ENCODE measurements at regions not wholly inside any gene's neighbourhood (a gene's known extent, or its start where the extent isn't known, plus 50 kb on each side); places are given as distances from the start of the nearest gene placed in this dataset.
"Not testable (repeated sequence)": the region's sequence is repeated elsewhere in the genome, so short reads cannot be mapped to it uniquely, and the experiment has no call there.

DNA sequence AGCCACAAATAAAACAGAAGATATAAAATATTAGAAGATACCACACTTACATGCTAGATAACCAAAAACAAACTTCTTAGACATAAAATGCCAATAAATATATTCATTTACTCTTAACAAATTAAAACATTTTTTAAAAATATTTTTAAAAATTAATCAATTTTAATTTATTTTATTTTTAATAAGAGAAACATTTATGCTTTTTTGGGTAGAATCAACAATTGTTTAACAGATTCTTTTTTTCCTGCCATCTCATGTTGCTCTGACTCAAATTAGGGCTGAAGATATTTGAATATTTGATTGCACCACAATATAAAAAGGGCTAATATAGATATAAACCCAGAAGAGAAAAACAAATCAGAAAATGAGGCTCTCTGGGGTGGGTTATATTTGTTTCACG, 172.6 kb downstream of the GOLGA6L6 start:
- no peak for DNase-seq (ENCODE audit: low read depth in 2 of 2)

DNA sequence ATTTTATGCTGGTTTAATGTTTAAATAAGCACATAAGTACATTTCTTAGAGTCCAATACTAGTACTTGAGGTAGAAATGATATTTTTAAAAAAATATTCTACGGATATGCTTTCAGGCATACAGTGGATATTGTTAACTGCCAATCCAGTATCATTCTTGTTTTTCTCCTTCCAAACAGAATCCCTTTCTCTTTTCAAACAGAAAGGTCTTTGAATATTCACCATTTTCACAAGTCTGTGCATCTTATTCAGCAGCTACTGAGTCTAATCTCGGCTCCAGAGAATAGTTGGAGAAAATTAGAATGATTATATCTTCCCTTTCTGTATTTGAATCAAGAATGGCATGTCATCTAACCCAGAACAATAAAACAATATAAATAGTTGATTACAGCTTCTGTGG, 174.5 kb downstream of the GOLGA6L6 start:
- no peak for DNase-seq (ENCODE audit: low read depth in 2 of 2)

DNA sequence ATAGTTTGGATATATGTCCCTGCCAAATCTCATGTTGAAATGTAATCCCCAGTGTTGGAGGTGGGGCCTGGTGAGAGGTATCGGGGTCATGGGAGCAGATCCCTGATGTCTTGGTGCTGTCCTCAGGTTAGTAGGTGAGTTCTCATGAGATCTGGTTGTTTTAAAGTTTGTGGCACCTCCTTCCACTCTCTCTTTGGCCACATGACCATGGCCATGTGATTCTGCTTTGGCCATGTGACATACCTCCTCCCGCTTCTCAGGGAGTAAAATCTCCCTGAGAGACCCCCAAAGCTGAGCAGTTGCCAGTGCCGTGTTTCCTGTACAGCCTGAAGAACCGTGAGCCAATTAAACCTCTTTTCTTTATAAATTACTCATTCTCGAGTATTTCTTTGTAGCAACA, 178.0 kb downstream of the GOLGA6L6 start:
- DNase-seq (ENCODE audit: low read depth in 2 of 2) = not testable (repeated sequence)

DNA sequence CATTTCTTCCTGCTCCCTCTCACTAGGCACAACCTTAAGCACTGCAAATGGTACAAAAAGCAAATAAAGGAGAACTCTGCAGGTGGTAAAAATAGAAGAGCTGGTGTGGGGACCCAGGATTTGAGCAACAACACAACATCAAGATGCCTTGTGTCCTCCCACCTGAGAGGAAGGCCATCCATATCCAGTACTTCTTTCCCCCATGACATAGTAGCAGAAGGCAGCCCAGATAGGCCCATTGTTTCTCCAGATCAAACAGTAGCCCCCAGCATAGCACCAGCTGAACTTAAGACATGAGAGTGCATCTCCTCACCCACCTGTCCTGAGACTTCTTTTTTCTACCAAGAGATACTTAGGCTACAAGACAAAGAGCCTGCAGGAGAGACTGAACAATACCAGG, 180.5 kb downstream of the GOLGA6L6 start:
- DNase-seq (ENCODE audit: low read depth in 2 of 2) = no peak

DNA sequence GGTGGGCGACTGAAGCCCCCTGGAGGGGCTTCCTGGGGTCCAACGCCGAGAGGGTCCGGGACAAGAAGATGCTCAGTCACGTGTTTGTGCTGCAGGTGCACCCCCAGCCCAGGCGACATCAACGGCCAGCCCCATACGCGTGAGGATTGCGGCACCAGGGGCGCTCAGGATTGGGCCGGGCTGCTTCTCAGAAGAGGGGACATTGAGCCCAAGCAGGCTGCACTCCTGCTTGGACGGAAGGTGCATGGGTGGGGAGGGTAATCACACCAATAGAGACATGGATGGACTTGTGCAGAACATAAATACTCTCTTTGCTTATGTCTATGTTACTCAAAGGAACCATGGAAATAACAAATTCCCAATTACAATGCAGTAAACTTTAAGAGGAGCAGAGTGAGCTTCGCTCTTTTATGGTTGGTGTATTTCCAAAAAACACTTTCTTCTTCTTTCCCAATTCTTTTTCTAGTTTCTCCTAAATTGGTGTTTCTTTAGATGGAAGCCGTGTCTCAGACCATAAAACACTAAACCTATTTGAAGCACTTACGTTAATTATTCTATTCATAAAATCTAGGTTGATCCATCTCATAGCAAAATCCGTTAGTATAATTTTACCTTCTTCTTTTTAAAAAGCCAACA, 182.7 kb downstream of the GOLGA6L6 start:
- no peak for DNase-seq (ENCODE audit: low read depth in 2 of 2)

DNA sequence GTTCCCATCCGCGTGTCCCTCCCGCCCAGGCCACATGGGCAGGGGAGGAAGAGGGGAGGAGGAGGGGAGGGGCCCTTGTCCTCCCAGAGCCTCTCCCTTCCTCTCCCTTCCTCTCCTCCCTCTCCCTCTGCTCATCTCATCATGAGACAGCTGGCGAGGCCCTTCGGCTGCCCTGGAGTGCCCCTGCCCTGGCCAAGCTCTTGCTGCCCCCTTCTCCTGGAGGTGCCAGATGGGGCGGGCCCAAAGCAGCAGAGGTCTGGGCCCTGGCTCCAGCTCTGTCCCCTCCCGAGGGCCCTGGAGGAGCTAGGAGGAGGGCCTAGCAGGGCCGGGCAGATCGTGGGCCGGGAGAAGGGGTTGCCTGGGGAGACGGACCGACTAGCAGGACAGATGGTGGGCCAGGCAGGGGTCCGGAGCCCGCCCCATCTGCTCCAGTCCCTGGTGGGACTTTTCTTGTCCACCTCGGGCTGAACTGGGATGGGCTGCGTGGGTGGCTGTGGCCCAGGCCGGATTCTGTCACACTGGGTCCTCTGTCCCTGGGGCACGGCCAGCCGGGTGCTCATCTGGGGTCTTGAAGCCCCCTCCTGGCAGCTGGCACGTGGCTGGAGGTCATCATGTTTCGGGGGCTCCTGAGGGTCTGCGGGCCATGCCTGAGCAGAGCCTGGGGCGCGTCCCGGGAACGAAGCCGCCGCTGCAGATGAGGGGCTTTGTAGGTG, 183.4 kb downstream of the GOLGA6L6 start:
- no peak for DNase-seq (ENCODE audit: low read depth in 2 of 2)

DNA sequence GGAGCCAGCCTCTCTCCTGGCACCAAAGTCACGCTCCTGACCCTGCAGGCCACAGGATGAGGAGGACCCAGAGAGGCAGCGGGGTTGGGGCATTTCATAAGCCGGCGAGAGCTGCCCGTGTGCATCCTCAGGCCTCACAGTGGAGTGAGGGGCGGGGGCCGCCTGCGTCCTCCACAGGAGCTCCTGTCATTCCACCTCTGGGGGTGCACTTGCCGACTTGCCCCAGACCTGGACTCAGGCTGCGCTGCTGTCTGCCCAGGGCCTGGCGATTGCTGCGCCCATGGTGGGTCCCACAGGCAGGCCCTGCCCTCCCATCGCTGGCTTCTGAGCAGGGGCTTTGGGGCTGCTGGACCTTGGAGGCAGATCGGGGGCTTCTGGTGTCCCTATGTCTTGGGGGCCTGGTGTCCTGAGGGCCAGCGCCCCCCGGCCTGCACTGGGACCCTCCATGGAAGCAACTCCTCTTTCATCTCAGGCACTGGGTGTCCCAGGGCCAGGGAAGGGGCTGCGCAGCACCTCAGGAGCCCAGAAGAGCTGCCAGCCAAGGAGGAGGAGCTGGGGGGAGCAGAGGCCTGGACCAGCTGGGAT, 184.0 kb downstream of the GOLGA6L6 start:
- DNase-seq (ENCODE audit: low read depth in 2 of 2) = no peak

DNA sequence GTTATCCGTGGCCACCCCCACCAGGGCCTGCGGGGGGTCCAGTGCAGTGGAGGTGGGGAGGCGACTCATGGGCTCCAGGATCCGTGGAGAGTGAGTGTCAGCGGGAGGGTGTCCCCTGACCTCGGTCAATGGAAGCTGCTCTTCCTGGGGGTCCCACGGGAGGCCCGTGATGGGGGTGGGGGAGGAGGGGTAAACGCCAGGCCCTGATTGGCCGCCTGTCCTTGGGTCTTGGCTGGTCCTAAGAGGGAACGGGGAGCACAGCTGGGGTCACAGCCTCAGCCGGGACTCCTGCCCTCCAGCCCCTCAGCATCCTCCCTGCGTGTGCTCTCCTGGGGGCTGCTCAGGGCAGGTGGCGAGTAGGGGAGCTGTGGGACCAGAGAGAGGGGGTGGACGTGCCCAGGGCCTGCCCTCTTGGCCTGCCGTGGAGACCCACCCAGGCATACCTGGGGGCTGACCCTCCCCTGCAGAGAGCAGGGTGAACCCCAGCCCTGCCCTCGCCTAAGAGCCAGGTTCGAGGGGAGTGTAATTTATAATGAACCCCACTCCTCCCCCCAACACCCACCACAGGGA, 184.6 kb downstream of the GOLGA6L6 start:
- DNase-seq (ENCODE audit: low read depth in 2 of 2) = no peak

DNA sequence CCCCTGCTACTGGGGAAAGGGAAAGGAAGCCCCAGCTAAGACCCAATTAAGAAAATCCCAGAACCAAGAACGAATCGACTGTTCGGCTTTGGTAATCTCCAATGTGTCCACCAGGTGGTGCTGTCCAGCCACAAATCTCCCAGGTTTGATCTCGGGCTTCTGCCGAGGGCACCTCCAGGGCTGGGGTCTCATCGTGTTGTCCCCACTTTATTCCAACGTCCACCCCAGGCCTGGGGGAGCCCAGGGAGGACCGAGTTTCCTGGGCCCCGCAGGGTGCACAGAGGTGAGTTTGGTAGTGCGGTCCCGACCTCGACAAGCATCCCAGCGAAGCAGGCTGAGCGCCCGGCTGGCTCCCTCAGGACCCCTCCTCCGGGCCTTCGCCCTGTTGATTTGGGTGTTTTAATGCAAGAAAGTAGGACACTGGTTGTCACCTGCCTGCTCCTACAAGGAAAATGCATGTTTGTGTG, 185.1 kb downstream of the GOLGA6L6 start:
- DNase-seq (ENCODE audit: low read depth in 2 of 2) = peak; percentile 78 to 84

DNA sequence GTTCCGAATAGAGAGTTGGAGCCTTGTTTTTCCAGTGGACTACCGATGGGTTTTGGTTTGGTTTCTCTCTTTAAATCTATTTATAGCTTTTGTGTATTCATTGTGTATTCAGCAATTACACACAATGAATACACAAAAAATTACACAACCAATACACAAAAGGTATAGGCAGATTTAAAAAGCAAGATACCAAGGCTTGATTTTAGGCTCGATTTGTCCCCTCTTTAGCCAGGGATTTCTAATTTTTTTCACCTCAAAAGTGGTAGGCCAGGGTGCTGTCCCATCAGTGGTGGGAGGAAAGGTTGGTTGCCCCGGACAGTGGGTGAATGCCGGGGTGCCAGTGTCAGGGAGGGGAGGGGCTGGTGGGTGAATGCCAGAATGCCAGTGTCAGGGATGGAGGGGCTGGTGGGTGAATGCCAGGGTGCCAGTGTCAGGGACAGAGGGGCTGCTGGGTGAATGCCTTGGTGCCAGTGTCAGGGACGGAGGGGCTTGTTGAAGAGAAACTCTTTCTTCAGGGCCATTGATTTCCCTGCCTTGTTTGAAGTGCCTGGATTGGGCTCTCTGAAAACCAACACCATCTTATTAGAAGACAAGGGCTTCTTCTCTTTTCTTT, 186.2 kb downstream of the GOLGA6L6 start:
- no peak for DNase-seq (ENCODE audit: low read depth in 2 of 2)

DNA sequence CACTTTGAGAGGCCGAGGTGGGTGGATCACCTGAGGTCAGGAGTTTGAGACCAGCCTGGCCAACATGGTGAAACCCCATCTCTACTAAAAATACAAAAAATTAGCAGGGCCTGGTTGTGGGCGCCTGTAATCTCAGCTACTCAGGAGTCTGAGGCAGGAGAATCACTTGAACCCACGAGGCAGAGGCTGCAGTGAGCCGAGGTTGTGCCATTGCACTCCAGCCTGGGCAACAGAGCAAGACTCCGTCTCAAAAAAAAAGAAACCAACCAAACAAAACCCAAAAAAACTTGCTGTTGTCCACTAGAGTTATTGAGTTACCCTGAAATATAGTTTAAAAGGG, 186.7 kb downstream of the GOLGA6L6 start:
- not testable (repeated sequence) for DNase-seq (ENCODE audit: low read depth in 2 of 2)

DNA sequence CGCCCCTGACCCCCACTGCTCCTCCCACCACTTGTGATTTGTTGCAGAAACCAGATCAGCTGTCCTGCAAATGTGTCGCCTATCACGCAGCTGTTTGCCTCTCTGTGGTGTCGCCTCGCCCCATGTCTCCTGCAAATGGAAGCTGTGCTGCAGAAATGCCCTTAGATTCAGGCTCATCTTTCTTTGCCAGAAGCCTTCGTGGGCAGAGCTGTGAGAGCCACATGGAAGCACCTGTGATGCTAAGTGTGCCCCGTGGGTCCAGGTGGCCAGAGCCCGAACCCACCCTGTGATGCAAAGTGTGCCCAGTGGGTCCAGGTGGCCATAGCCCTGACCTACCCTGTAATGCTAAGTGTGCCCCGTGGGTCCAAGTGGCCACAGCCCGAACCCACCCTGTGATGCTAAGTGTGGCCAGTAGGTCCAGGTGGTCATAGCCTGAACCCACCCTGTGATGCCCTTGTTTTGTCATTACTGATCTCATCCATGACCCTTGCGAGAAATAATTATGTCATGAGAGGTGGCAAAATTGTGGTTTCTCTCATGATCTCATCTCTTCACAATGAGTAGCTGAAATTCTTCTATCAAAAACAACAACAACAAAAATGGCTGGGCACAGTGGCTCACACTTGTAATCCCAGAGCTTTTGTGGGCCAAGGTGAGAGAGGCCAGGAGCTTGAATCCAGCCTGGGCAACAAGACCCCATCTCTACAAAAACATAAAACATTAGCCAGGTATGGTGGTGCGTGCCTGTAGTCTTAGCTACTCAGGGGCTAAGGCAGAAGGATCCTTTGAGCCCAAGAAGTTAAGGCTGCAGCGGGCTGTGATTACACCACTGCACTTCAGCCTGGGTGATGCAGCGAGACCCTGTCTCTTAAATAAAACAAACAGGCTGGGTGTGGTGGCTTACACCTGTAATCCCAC, 187.4 kb downstream of the GOLGA6L6 start:
- no peak for DNase-seq (ENCODE audit: low read depth in 2 of 2)

DNA sequence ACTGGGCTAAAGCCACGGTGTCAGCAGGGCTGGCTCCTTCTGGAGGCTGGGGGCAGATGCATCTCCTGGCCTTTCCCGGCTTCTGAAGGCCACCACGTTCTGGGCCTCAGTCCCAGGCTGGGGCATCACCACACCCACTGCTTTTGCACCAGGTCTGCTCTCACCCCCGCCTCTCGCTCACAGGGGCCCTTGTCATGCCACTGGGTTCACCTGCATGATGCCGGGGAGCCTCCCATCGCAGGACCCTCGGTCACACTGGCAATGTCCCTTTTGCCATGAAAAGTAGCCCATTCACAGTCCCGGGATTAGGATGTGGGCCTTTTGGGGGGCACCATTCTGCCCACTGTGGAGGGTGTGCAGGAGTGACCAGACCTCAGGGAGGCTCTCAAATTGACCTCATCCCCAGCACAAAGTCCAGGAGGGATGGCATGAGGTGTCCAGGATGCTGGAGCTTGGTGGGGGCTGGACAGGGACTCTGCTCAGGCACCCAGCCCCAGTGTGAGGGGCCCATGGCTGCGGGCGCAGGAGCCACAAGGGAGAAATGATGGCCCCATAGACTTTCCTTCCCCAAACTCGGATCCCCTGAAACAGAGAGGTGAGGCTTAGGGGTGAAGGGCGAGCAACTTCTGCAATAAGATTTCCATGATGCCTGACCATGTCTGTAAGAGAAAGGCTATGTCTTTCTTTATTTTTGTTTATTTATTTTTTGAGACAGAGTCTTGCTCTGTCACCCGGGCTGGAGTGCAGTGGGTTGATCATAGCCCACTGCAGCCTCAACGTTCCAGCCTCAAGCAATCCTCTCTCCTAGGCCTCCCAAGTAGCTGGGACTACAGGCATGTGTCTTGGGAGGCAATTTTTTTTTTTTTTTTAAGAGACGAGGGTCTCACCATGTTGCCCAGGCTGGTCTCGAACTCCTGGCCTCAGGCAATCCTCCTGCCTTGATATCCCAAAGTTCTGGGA, 189.1 kb downstream of the GOLGA6L6 start:
- DNase-seq (ENCODE audit: low read depth in 2 of 2) = no peak

DNA sequence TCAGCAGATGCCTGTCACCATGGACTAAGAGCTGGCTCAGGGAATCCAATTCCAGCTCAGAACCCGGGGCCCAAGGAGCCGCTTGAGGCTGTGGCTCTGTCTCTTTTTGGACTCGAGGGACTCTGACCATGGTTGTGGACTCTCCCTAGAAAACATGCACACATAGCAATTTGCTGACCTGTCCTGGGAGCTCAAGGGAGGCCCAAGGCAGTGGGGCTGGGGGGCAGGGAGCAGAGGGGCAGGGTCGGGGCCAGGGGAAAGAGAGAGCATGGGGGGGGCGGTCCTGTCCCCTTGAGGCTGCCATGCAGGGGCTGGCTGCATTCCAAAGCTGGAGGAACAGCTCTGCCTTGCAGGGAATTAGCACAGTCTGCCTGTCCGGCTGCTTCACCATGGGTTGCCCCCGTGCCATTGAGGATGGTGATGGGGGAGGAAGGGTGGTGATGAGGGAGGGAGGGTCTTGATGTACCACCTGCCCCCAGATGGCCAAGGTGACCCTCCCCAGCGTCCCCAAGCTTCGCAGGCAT, 190.1 kb downstream of the GOLGA6L6 start:
- DNase-seq (ENCODE audit: low read depth in 2 of 2) = no peak

DNA sequence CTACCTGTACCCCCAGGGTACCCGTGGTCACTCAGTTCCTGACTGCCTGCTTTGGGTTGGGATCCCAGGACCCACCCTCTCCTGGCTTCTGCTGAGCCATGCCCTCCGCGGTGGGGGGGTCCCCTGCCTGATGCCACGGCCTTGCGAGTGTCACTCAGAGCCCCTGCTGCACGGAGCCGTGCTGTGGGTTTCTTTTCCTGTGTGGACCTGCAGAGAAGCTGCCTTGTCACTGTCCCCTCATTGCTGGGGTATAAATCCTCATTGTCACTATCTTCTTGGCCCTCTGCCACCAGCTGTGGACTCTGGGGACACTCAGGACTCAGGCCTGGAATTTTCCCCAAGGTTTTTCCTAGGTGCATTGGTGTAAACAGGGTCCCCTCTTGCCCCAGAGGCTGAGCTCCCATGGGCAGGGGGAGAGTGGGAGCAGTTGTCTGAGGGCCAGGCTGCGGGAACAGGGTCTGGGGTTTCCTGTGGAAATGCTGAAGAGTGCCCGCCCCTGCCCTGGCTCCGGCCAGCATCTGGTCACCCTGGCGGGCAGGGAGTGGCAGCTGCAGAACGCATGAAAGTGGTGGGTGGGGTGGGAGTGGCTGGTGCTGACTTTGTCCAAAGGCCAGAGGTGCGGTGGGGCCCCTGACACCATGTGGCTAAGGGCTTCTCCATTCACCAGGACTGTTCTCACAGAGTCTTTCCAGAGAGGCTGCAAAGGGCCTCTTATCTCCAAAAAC, 191.7 kb downstream of the GOLGA6L6 start:
- no peak for DNase-seq (ENCODE audit: low read depth in 2 of 2)

DNA sequence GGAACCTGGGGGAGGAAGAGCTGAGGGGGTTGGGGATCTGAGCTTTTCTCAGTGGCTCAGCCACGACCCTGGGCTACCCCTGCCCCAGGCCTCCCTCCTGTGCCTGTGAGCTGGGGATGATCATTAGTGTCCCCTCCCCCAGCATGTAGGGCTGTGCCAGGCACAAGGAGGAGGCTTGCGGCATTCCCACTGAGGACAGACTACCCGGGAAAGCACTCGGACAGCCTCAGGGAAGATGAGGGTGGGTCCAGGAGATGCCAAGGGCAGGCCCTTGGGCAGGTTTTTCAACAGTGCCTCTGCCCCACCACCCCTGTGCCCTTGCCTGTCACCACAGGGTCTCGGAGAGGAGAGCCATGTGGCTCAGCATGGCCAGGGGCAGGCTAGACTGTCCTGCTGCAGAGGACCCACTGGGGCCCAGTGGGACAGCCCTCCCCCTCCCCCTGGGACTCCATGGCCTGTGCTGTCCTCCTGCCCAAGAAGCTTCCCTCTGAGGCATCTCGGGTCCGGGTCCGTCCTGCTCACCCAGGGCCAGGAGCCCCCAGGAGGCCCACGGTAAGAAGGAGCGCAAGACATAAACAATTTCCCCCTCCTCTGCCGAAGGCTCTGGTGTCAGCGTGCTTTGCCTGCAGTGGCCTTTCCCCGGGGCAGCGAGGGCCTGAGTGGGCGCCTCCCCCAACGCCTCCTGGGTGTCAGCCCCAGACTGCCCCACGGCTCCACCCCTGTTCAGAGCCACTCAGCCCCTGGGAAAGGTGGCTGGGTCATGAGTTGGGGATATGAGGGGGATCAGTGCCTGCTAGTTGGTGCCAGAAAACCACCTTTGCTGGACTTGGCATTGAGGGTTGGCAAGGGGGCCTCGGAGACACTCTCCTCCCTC, 192.5 kb downstream of the GOLGA6L6 start:
- no peak for DNase-seq (ENCODE audit: low read depth in 2 of 2)

DNA sequence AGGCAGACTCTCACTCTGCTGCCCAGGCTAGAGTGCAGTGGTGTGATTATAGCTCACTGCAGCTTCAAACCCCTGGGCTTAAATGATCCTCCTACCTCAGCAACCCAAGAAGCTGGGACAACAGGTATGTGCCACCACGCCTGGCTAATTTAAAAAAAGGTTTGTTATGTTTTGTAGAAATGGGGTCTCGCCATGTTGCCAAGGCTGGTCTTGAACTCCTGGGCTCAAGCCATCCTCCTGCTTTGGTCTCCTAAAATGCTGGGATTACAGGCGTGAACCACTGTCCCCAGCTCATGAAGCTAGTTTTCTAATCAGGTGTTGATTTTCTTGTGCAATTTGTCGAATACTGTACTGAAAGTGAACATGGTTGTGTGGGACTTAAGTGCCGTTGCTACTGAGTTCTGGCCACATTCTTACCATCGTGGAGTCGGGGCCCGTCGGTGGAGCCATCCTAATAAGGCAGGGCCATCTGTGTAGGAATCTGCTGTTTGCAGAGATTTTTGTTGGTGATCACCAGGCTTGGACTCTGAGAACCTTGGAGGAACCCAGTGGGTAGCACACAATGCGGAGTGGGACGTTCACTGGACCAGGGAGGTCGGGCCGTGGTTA, 193.2 kb downstream of the GOLGA6L6 start:
- DNase-seq (ENCODE audit: low read depth in 2 of 2) = no peak

Data from activated CD4-positive, alpha-beta T cell treated with anti-CD3 and anti-CD28 coated beads for 24 hours (primary cell).